DMS79 (cell line): ENCODE measurements at regions not wholly inside any gene's neighbourhood (a gene's known extent, or its start where the extent isn't known, plus 50 kb on each side); places are given as distances from the start of the nearest gene placed in this dataset.

ENCODE experiments used
- DNase-seq: peaks from one replicate; lab custom pipeline; 2025; lab: John Stamatoyannopoulos, UW

DNA sequence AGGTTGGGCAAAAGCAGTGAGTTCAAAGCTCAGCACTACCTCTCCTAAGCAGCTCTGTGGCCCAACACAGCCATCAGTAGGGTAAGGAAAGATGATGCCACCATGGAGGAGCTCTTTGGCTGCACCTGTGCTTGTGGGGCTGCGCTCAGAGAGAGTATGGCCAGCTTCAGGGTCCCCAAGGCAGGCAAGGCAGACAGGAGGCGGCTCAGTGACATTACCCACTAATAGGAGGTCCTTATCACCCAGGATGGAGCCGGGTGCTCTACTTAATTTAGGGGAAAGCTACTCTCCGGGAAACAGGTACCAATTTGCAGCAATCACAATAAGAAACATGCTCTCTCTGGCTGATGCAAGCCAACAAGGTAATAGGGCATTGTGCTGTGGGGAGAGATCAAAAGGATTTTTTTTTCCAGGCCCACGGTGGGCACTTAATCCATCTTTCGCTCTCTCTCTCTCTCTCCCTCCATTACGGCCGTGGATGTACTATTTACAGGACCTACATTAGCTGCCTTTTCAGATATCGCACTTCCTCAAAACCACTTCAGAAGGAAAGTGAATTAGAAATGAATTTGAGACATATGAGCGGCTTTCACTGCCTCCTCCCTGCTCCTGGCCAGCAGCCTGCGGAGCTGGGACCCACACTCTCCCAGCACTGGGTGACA is 446.3 kb downstream of the SOX6 start:
- DNase-seq: no peak

DNA sequence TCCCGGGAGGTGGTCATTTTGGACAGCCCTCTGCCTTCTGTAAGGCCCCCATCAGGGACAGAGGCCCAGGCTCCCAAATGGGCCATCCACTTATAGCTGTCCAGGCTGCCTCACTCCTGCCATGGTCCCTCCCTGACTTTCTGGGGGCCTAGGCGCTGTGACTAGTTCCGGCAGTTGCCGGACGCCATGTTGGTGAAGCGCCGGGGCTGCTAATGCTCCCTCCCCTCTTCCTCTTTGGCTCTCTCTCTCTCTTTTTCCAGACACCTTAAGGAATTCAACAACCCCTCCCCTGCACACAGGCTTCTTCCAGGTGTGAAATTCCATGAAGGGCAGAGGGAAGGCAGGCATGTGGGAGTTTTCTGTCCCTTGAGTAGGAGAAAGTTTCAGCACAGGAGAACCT is 445.6 kb downstream of the SOX6 start:
- no peak for DNase-seq

- peak; percentile 84 for DNase-seq
Observed at GRCh38 chr11:15911377-15912044, 444.8 kb downstream of the SOX6 start.

DNA sequence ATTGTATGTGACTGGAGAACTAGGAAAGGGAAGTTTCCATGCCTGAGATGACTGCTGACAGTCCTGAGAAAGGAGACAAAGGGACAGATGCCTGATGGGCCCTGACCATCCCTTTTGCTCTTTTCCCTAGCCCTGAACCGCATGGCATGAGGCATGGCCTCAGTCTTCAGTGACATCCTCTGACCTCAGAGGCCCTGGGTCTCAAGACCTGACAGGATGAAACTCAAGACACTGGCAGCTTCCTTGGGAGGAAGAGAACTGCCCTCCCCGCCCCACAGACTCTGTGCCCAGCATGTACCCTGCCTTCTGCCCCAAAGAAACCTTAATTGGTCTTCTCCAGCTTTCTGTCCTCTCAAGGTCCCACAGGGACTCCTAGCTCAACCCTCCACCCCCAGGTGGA is 444.1 kb downstream of the SOX6 start:
- DNase-seq: no peak

DNA sequence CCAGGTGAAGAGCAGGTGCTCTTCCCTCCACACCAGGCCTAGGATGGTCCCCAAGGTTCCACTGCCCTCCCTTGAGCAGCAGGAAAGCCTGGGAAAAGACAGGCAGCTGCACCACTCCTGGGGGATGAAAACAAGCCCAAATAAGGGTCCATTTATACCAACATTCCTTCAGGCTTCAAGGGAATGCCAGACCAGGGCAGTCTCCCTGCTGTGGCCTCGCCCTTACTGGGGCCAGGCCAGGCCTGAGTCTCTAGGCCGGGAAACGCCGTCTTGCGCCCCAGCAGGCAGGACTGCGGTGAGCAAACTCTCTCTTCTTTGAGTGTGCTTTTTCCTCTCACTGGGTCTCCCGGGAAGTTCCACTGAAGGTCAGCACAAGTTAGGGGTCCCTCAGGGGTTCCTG is 443.5 kb downstream of the SOX6 start:
- DNase-seq: no peak

GRCh38 chr11:15913261-15913660 is 443.1 kb downstream of the SOX6 start:
- DNase-seq: no peak
